ENCODE measurements at regions not wholly inside any gene's neighbourhood (a gene's known extent, or its start where the extent isn't known, plus 50 kb on each side); places are given as distances from the start of the nearest gene placed in this dataset.

DNA sequence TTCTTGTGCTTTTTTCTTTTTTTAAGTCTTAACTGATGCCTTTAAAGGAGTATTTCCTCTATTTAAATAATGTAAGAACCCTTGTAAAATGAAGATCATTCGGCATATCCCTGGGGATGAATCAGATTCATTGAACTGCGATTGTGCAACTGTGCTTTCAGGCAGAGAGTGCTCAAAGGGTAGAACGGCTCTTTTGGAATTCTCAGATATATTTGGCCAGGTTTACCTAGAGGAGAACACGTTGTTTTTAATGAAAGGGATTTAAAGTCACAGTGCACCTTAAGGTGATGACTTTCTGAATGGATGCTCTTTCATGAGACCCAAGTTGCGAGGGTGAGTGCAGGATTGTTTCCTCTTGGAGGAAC lies 51.6 kb upstream of the ELOVL6 start:
- no TSS peak for BruUV-seq (replicated peaks)
- DNase-seq (ENCODE audit: low spot score) = peak; percentile 5
- Histone ChIP-seq H3K9me3 (ENCODE audit: low read depth, low read length, poor library complexity, severe bottlenecking) (no peaks in the 10 kb centered on the region), H3K27me3 (replicated peaks; ENCODE audit: insufficient read depth, low read depth, low read length, poor library complexity) (no peaks in the 10 kb centered on the region), H3K36me3 (ENCODE audit: insufficient read depth, low read length, poor library complexity, severe bottlenecking) (no peaks in the 10 kb centered on the region), H3K4me1 (ENCODE audit: insufficient read depth, low read length, poor library complexity, severe bottlenecking) (peaks cover 8% of the 10 kb centered on the region), H3K27ac (ENCODE audit: low read depth, low read length, poor library complexity, severe bottlenecking) (no peak overlapping the region), H3K4me3 (ENCODE audit: low read depth, low read length, poor library complexity, severe bottlenecking) (no peak overlapping the region)
- no peak for TF ChIP-seq EZH2 (IDR thresholded peaks at IDR 0.05; ENCODE audit: borderline replicate concordance, low read depth, low read length, poor library complexity, severe bottlenecking)
- TF ChIP-seq, protein P1, sequence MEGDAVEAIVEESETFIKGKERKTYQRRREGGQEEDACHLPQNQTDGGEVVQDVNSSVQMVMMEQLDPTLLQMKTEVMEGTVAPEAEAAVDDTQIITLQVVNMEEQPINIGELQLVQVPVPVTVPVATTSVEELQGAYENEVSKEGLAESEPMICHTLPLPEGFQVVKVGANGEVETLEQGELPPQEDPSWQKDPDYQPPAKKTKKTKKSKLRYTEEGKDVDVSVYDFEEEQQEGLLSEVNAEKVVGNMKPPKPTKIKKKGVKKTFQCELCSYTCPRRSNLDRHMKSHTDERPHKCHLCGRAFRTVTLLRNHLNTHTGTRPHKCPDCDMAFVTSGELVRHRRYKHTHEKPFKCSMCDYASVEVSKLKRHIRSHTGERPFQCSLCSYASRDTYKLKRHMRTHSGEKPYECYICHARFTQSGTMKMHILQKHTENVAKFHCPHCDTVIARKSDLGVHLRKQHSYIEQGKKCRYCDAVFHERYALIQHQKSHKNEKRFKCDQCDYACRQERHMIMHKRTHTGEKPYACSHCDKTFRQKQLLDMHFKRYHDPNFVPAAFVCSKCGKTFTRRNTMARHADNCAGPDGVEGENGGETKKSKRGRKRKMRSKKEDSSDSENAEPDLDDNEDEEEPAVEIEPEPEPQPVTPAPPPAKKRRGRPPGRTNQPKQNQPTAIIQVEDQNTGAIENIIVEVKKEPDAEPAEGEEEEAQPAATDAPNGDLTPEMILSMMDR (conservative IDR thresholded peaks at IDR 0.05; ENCODE audit: low read depth, low read length) = no peak
- CTCF ChIA-PET = no interaction called here
- POLR2A ChIA-PET (ENCODE audit: low non-redundant PET) = no interaction called here
- intact Hi-C loops (cut with micrococcal nuclease; ENCODE audit: unreplicated experiment) = no loop called here

DNA sequence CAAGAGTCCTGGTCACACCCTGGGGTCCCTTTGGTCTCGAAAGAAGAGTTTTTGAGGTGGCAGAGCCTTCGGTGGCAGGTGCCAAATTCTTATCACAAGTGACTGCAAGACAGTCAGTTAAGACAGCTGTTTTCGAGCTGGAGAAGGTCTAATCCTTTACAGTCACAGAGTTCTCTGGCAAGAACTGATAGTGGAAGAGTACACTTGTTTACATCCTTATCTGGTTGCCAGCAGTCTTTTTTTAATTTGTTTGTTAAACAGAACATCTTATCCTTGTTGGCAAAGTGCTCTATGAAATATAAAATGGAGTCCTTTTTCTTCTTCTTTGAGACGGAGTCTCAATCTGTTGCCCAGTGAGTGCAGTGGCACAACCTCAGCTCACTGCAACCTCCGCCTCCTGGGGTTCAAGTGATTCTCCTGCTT lies 50.4 kb upstream of the ELOVL6 start:
- Histone ChIP-seq H3K27ac (ENCODE audit: low read depth, low read length, poor library complexity, severe bottlenecking) (no peak overlapping the region), H3K4me1 (ENCODE audit: insufficient read depth, low read length, poor library complexity, severe bottlenecking) (peaks cover 8% of the 10 kb centered on the region), H3K4me3 (ENCODE audit: low read depth, low read length, poor library complexity, severe bottlenecking) (no peak overlapping the region), H3K27me3 (replicated peaks; ENCODE audit: insufficient read depth, low read depth, low read length, poor library complexity) (no peaks in the 10 kb centered on the region), H3K9me3 (ENCODE audit: low read depth, low read length, poor library complexity, severe bottlenecking) (no peaks in the 10 kb centered on the region), H3K36me3 (ENCODE audit: insufficient read depth, low read length, poor library complexity, severe bottlenecking) (no peaks in the 10 kb centered on the region)
- DNase-seq (ENCODE audit: low spot score) = no peak
- intact Hi-C loops (cut with micrococcal nuclease; ENCODE audit: unreplicated experiment) = no loop called here
- BruUV-seq (replicated peaks) = no TSS peak
- POLR2A ChIA-PET (ENCODE audit: low non-redundant PET) = interaction anchor here (0.7 kb wide), 1 partner anchor 84 kb away, joined by 3 read pairs; no protein-coding TSS in a partner anchor
- CTCF ChIA-PET = no interaction called here
- TF ChIP-seq, protein P1 (conservative IDR thresholded peaks at IDR 0.05; ENCODE audit: low read depth, low read length) = no peak
- TF ChIP-seq EZH2 (IDR thresholded peaks at IDR 0.05; ENCODE audit: borderline replicate concordance, low read depth, low read length, poor library complexity, severe bottlenecking) = no peak

All from A673 (cell line).